T-helper 9 cell (primary cell): ENCODE measurements at regions not wholly inside any gene's neighbourhood (a gene's known extent, or its start where the extent isn't known, plus 50 kb on each side); places are given as distances from the start of the nearest gene placed in this dataset.
"Not testable (repeated sequence)": the region's sequence is repeated elsewhere in the genome, so short reads cannot be mapped to it uniquely, and the experiment has no call there.

Experiments
- DNase-seq: peaks from one replicate; pipeline ENCODE4 v3.0.0-alpha.2; 2020

GRCh38 chr1:221478050-221478949 lies 263.6 kb downstream of the DUSP10 start:
- DNase-seq = peak; percentile 22

DNA sequence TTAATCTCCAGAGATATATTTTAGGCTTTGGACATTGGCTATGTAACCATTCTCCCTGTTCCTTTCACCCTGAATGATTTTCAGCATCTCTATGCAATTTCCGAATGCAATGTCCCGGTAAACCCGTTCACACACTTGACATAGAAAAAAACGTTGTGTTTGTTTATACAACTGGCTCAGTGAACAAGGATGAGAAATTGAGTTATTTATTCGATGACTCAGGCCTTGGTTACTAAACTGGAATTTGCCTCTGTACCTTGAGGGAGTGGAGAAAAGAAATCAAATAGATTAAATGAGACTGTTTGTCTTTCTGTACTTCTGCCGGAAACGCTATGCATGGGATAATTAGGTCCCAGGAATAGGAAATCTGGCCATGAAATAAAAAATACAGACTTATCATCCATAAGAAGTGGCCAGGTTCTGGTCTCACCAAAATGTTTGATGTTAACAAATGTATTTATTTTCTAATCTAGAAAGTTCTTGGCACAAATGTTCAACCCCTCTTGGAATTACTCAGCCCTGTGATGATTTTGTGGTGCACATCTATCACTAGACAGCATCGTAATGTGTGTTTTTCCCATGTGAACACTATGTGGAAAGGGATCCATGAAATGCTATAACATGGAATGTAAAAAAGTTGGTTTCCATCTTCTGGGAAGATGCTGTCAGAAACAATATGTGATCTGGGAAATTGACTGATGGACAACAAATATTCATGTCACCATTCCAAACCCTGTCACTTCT lies 253.9 kb downstream of the DUSP10 start:
- DNase-seq = no peak

DNA sequence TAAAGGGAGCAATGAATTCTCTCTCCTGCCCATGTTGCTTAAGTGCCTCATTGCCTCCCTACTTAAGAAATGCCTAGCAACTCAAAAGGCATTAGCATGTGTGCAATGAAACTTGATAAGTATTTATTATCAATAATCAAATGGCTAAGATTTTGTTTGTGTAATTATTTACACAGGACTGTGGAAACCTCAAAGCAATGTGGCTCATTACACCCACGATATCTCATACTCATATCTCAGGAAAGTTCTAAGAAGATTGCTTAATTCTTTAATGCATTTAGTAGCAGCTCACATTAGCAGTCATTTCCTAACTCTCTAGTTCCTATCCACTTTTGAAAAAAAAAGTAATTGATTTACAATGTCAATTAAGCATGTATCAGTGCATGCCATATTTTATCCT lies 253.3 kb downstream of the DUSP10 start:
- DNase-seq = no peak

- no peak for DNase-seq
Observed at GRCh38 chr1:221494670-221495069, 247.2 kb downstream of the DUSP10 start.

GRCh38 chr1:221497046-221497445 lies 244.8 kb downstream of the DUSP10 start:
- DNase-seq = no peak

DNA sequence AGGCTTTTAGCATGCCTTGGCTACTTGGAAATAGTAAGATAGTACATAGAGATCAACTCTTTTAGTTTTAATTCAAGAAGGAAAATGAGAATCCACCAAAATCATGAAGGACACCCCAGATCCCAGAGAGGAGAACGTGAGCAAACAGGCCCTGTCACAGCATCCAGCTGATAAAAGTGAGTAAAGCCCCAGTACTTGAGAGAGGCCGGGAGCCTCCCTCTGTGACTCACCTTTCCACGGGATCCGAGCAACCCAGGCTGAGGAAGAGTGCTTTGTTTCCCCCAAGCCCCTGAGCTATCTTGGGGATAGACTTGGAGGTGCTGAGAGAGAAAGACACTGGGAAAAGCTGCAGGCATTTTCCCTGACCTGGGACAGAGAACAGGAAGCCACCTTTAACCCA lies 238.6 kb downstream of the DUSP10 start:
- no peak for DNase-seq

DNA sequence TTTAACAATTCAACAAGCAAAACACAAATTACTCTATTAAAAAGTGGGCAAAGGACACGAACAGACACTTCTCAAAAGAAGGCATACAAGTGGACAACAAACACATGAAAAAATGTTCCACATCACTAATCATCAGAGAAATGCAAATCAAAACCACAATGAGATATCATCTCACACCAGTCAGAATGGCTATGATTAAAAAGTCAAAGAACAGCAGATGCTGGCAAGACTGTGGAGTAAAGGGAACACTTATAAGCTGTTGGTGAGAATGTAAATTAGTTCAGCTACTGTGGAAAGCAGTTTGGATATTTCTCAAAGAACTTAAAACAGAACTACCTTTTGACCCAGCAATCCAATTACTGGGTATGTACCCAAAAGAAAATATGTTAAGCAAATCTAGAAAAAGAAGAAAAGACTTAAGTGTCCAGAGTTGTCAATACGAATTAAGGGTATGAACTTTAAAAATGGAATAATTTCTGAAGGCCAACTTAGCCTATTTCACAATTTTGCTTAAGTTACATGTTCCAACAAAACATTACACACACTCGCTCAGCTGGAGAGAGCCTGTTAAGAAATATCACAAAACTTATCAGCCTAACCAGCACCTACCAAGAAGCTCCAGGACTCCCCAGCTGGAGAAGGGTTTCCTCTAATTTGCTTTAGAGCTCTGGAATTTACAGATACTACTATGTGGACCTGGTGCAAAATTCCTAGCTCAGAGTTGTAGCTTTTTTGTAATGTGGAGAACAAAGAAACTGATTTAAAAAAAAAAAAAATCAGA lies 232.1 kb downstream of the DUSP10 start:
- DNase-seq = no peak

DNA sequence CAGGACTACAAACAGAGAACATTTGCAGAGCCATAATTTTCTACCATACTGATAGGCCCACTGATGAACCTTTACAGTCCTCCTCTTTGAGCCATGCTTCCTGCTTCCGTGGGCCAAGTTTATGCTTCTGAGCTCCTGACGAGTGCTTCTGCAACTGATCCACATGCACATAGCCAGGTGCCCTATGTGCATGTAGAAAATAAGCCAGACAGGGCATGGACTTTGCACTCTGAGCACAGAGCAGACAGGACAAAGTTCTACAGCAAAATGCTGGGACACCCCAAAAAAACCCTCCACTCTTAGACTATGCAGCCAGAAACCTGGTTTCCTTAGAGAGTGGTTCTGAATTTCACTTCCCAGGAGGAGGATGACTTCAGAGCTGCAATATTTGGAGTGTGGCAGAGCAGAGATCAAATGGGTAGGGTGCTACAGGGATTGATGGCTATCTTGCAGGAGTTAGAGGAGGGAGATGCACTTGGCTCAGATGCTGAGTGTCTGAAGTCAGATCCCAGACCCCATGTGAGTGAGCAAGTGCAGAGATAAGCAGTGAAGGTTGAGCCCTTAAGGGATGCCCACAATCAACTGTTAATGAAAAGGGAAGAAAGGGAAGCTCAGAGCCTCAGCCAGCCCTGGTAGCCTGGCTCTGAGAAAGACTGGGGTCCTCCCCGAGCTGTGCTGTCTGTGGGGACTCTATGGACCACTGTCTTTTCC lies 230.9 kb downstream of the DUSP10 start:
- DNase-seq = no peak

- no peak for DNase-seq
Observed at GRCh38 chr1:221511797-221512196, 230.1 kb downstream of the DUSP10 start.

DNA sequence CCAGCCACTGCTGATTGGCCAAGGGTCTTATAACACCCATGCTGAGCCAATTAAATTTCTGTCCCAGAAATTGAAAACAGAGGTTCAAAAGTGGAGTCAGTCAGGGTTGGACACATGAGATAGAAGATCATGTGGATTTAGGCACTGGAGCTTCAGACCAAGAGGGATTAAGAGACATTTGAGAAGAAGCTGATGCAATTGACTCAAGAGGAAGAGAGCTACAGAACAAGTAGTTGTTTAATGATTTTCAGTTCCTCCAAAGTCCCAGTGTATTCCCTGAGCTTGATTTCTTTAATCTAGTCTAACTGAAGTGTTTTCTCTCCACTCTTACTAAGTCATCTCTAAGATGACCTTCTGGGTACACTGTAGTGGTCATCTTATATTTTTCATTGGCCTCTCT lies 227.1 kb downstream of the DUSP10 start:
- no peak for DNase-seq

DNA sequence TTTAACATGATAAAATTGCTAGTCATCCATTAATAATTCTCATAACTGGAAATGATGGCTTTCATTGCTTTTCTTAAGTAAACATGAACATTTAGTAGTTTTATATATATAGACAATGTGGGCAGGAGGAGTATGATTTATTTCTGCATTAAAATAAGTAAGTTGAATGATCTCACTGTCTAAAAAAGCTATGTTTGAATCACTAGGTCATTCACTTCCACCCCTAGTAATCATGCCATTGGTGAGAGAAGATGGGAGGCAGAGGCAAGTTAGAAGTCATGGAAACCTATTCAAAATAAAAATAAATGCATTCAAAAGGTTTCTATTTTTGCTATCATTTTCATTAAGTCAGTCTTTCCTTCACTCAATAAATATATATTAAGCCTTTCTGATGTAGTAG lies 226.4 kb downstream of the DUSP10 start:
- no peak for DNase-seq

DNA sequence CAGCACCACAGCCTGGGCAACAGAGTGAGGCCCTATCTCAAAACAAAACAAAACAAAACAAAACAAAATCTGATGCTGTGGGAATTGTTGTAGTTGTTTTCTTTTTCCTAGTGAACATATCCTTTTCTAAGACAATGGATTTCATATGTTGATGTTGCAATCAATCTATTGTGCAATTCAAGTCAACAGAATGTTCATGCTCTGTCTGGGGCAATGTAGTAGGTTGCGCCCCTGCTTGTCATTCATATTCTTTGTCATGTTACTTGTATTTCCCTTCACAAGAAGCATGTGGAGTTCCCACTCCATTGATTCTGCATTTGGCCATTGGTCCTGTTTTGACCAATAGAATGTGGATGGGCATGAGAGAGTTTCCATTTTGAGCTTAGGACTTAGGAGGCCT lies 223.9 kb downstream of the DUSP10 start:
- DNase-seq = no peak

- no peak for DNase-seq
Observed at GRCh38 chr1:221520250-221520649, 221.6 kb downstream of the DUSP10 start.

- DNase-seq = no peak
Observed at GRCh38 chr1:221521686-221522085, 220.2 kb downstream of the DUSP10 start.

- no peak for DNase-seq
Observed at GRCh38 chr1:221522529-221522940, 219.4 kb downstream of the DUSP10 start.

GRCh38 chr1:221525749-221526148 lies 216.1 kb downstream of the DUSP10 start:
- DNase-seq = no peak

DNA sequence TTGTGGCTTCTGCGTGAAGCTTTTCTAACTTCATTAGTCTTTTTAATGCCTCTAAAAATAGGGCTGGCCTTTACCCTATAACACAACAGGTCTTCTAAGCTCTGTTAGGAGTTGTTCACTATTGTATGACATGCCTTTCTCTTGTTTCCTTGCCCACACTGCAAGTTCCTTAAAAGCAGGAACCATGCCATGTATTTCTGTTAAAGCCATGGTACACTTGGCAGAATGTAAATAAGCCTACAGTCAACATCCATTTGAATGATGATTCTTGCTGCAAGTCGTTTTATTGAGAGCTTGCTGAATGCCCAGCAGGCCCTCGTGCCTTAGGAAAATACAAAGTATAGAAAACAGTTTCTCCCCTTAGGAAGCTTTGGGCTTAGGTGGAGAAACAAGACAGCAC lies 214.6 kb downstream of the DUSP10 start:
- DNase-seq = no peak

DNA sequence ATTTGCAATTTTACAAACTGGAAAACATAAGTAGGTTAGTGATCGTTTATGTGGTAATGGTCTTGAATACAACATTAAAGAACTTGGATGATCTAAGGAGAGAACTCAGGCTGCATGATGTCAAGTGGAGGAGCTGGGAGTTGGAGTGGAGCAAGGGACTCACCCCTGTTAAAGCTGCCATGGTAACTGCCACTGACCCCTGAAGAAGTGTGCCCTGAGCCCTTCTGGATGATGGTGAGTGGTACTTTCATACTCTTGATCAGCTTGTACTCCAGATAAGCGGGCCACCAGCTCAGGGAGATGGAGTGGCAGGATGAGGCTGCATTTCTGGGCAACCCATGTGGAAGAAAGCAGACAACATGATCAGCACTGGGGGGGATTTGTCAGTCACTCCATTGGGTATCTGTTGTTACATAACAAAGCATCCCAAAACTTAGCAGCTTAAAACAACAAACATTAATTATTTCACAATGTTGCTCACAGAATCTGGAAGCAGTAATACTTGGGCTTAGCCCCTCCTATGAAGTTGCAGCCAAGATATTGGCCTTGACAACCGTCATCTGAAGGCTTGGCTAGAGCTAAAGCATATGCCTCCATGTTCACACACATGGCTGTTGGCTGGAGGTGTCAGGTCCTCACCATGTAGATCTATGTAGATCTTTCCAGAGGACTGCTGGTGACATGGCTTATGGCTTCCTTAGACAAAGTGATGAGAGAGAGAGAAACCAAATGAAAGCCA lies 213.8 kb downstream of the DUSP10 start:
- DNase-seq = no peak

DNA sequence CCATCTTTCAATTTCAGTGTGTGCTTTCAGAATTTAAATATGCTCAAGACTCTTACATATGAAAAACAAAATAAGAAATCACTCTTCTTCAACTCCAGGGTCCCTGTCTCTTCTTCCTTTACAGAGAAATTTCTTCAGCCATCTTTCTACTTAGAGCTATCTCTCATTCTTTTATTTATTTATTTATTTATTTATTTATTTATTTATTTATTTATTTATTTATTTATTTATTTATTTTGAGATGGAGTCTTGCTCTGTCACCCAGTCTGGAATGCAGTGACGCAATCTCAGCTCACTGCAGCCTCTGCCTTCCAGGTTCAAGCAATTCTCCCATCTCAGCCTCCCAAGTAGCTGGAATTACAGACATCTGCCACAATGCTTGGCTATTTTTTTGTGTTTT lies 211.7 kb downstream of the DUSP10 start:
- DNase-seq = not testable (repeated sequence)

- DNase-seq = no peak
Observed at GRCh38 chr1:221530791-221531190, 211.1 kb downstream of the DUSP10 start.

DNA sequence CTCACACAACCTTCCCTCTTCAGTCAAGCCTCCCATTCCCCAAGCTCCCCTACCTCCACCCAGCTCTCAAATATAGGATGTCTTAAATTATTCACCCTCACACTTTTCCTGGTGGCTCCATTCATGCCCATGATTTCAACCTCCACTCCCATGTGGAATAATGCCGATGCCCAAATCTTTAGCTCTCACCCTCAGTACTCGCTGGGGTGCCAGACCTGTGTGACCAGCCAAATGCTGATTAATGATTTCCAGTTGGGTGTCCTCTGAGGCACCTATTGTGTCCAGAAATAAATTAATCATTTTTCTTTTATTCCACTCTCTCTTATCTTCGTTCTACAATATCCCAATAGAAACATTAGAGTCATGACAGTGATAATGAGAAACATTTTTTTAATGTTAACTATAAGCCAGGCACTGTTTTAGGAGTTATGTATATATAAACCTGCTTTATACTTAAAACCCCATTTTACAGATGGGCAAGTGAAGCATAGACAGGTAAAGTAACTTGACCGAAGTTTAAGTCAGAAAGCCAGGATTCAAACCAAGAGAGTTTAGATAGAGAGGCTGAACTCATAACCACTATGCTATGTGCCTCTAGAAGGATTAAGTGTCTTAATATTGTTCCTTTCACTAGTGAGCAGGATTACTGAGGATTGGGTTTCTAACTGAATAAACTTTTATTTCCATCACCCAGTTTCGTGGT lies 209.7 kb downstream of the DUSP10 start:
- DNase-seq = no peak
